ENCODE measurements at regions not wholly inside any gene's neighbourhood (a gene's known extent, or its start where the extent isn't known, plus 50 kb on each side); places are given as distances from the start of the nearest gene placed in this dataset.

- Mint-ChIP-seq H3K27ac (peak overlapping the region in 1 of 3 experiments; percentile 7; a peak in 1 of 7 replicates), H3K36me3 (ENCODE audit: insufficient read depth in 1 of 3, low read depth in 3 of 3) (peaks cover 0 to 3% (median 2%) of the 10 kb centered on the region in 3 experiments; a peak in 3 of 7 replicates), H3K27me3 (ENCODE audit: low read depth) (no peaks in the 10 kb centered on the region), H3K4me3 (no peak overlapping the region), H3K4me1 (peaks cover 33 to 35% of the 10 kb centered on the region in 2 experiments), H3K9me3 (peaks cover 0 to under 1% of the 10 kb centered on the region in 2 experiments; a peak in 1 of 5 replicates)
- Histone ChIP-seq H3K4me1 (ENCODE audit: insufficient read depth, low read length) (no peaks in the 10 kb centered on the region), H4K8ac (replicated peaks; ENCODE audit: insufficient read length, low read depth, low read length) (no peak overlapping the region), H3K56ac (ENCODE audit: insufficient read length, low read depth, low read length) (no peak overlapping the region), H4K5ac (ENCODE audit: insufficient read length, low read depth, low read length) (no peak overlapping the region), H2BK5ac (ENCODE audit: insufficient read length, low read length) (no peak overlapping the region), H2BK20ac (ENCODE audit: low read depth, low read length, poor library complexity, severe bottlenecking) (no peak overlapping the region), H2BK12ac (ENCODE audit: insufficient read length, low read depth, low read length) (no peak overlapping the region), H3T11ph (ENCODE audit: low read length) (no peak overlapping the region), H2AFZ (ENCODE audit: low read length) (no peak overlapping the region), H4K20me1 (ENCODE audit: control insufficient read depth, insufficient read depth, insufficient read length) (no peaks in the 10 kb centered on the region), H3K4ac (ENCODE audit: low read depth, low read length) (no peak overlapping the region), H2BK15ac (ENCODE audit: low read depth, low read length) (no peak overlapping the region), H3K27ac (ENCODE audit: insufficient read length, low read depth, low read length) (no peak overlapping the region), H3K9ac (ENCODE audit: extremely low read depth, insufficient read length, low read length) (no peak overlapping the region), H3K23ac (ENCODE audit: insufficient read length, low read depth, low read length) (no peak overlapping the region), H3K79me1 (ENCODE audit: insufficient read depth, low read depth, low read length, poor library complexity, severe bottlenecking) (no peaks in the 10 kb centered on the region), H3K18ac (ENCODE audit: insufficient read length, low read depth, low read length) (no peak overlapping the region), H3K79me2 (ENCODE audit: insufficient read depth, low read length) (no peaks in the 10 kb centered on the region), H3K4me2 (ENCODE audit: insufficient read depth, insufficient read length, low read length) (no peak overlapping the region), H4K91ac (ENCODE audit: insufficient read length, low read depth, low read length) (no peak overlapping the region), H3K9me3 (ENCODE audit: control insufficient read depth, low read depth, low read length) (no peaks in the 10 kb centered on the region), H2AK5ac (ENCODE audit: insufficient read length, low read length) (no peak overlapping the region), H3K27me3 (ENCODE audit: insufficient read depth, low read length) (no peaks in the 10 kb centered on the region), H3K14ac (ENCODE audit: insufficient read depth, low read length) (no peak overlapping the region), H3K23me2 (ENCODE audit: insufficient read length, low read depth, low read length, poor library complexity, severe bottlenecking) (no peaks in the 10 kb centered on the region), H2BK120ac (ENCODE audit: low read depth, low read length, poor library complexity, severe bottlenecking) (no peak overlapping the region)
- TF ChIP-seq, protein P1, sequence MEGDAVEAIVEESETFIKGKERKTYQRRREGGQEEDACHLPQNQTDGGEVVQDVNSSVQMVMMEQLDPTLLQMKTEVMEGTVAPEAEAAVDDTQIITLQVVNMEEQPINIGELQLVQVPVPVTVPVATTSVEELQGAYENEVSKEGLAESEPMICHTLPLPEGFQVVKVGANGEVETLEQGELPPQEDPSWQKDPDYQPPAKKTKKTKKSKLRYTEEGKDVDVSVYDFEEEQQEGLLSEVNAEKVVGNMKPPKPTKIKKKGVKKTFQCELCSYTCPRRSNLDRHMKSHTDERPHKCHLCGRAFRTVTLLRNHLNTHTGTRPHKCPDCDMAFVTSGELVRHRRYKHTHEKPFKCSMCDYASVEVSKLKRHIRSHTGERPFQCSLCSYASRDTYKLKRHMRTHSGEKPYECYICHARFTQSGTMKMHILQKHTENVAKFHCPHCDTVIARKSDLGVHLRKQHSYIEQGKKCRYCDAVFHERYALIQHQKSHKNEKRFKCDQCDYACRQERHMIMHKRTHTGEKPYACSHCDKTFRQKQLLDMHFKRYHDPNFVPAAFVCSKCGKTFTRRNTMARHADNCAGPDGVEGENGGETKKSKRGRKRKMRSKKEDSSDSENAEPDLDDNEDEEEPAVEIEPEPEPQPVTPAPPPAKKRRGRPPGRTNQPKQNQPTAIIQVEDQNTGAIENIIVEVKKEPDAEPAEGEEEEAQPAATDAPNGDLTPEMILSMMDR (conservative IDR thresholded peaks at IDR 0.05), result no peak
- DNase-seq, result no peak
- no CpG with 5 or more reads among the region's 3 CpGs for WGBS (ENCODE audit: extremely low coverage, insufficient read length, low lambda C conversion rate)
Measured at GRCh38 chr11:80778432-80778831, 1337.6 kb upstream of the TENM4 start.

Measured in H9 (cell line).